ENCODE measurements at regions not wholly inside any gene's neighbourhood (a gene's known extent, or its start where the extent isn't known, plus 50 kb on each side); places are given as distances from the start of the nearest gene placed in this dataset.
A peak's percentile ranks its signal among the peaks of the same experiment; 100 is the strongest.

GRCh38 chr12:25866586-25867378, 91.7 kb upstream of the RASSF8 start:
- H3K4me1 ChIP-seq: peaks cover 0 to 12% (median 0%) of the 10 kb centered on the region in 10 experiments; a peak in 6 of 20 replicates
- H3K36me3 ChIP-seq: no peaks in the 10 kb centered on the region
- H3K9ac ChIP-seq: no peak overlapping the region
- H3K27ac ChIP-seq: no peak overlapping the region
- H4K20me1 ChIP-seq: no peaks in the 10 kb centered on the region
- H3K27me3 ChIP-seq: no peaks in the 10 kb centered on the region
- H3K4me3 ChIP-seq: no peak overlapping the region
- peak overlapping the region in 3 of 11 experiments; percentile 10 to 49 (median 30); a peak in 5 of 22 replicates for H3K4me2 ChIP-seq
- TF ChIP-seq Cebpa-rat (IDR thresholded peaks at IDR 0.05): no peak
- H3K9me3 ChIP-seq (replicated peaks in 1 of 11): peaks cover 0 to 7% (median 0%) of the 10 kb centered on the region in 11 experiments; a peak in 3 of 22 replicates

GRCh38 chr12:25868193-25868592, 90.3 kb upstream of the RASSF8 start:
- Histone ChIP-seq H3K4me2 (no peak overlapping the region), H3K27ac (no peak overlapping the region), H3K27me3 (no peaks in the 10 kb centered on the region), H3K36me3 (no peaks in the 10 kb centered on the region), H3K9me3 (replicated peaks in 1 of 11) (peaks cover 0 to 7% (median 0%) of the 10 kb centered on the region in 11 experiments; a peak in 3 of 22 replicates), H3K4me1 (peaks cover 0 to 12% (median 0%) of the 10 kb centered on the region in 10 experiments; a peak in 6 of 20 replicates), H3K9ac (no peak overlapping the region), H4K20me1 (no peaks in the 10 kb centered on the region), H3K4me3 (no peak overlapping the region)
- no peak for TF ChIP-seq Cebpa-rat (IDR thresholded peaks at IDR 0.05)

GRCh38 chr12:25872137-25872536, 86.3 kb upstream of the RASSF8 start:
- Histone ChIP-seq H3K36me3 (no peaks in the 10 kb centered on the region), H3K4me1 (peaks cover 0 to 1% (median 0%) of the 10 kb centered on the region in 10 experiments; a peak in 2 of 20 replicates), H3K4me3 (no peak overlapping the region), H3K4me2 (no peak overlapping the region), H3K27me3 (no peaks in the 10 kb centered on the region), H3K27ac (no peak overlapping the region), H4K20me1 (no peaks in the 10 kb centered on the region), H3K9me3 (replicated peaks in 1 of 11) (peaks cover 0 to 7% (median 0%) of the 10 kb centered on the region in 11 experiments; a peak in 3 of 22 replicates), H3K9ac (no peak overlapping the region)
- TF ChIP-seq Cebpa-rat (IDR thresholded peaks at IDR 0.05): no peak

- H3K4me2 ChIP-seq: no peak overlapping the region
- no peak overlapping the region for H3K27ac ChIP-seq
- H3K4me3 ChIP-seq: no peak overlapping the region
- no peak for TF ChIP-seq Cebpa-rat (IDR thresholded peaks at IDR 0.05)
- H3K27me3 ChIP-seq: no peaks in the 10 kb centered on the region
- no peaks in the 10 kb centered on the region for H3K36me3 ChIP-seq
- H3K4me1 ChIP-seq: no peaks in the 10 kb centered on the region
- H3K9me3 ChIP-seq (replicated peaks in 1 of 11): no peaks in the 10 kb centered on the region
- no peaks in the 10 kb centered on the region for H4K20me1 ChIP-seq
- H3K9ac ChIP-seq: no peak overlapping the region
These were observed 82.8 kb upstream of the RASSF8 start for GRCh38 chr12:25875661-25876060.

- no peaks in the 10 kb centered on the region for H3K9me3 ChIP-seq (replicated peaks in 1 of 11)
- no peaks in the 10 kb centered on the region for H4K20me1 ChIP-seq
- TF ChIP-seq Cebpa-rat (IDR thresholded peaks at IDR 0.05): no peak
- no peaks in the 10 kb centered on the region for H3K4me1 ChIP-seq
- no peak overlapping the region for H3K9ac ChIP-seq
- no peak overlapping the region for H3K4me3 ChIP-seq
- H3K27ac ChIP-seq: no peak overlapping the region
- H3K36me3 ChIP-seq: no peaks in the 10 kb centered on the region
- H3K27me3 ChIP-seq: no peaks in the 10 kb centered on the region
- no peak overlapping the region for H3K4me2 ChIP-seq
These were observed 82.0 kb upstream of the RASSF8 start for GRCh38 chr12:25876383-25877045.

GRCh38 chr12:25877446-25877845, 81.0 kb upstream of the RASSF8 start:
- H3K4me2 ChIP-seq: no peak overlapping the region
- H3K9ac ChIP-seq: no peak overlapping the region
- H3K4me1 ChIP-seq: no peaks in the 10 kb centered on the region
- H3K9me3 ChIP-seq (replicated peaks in 1 of 11): no peaks in the 10 kb centered on the region
- H3K4me3 ChIP-seq: no peak overlapping the region
- H3K36me3 ChIP-seq: no peaks in the 10 kb centered on the region
- H3K27ac ChIP-seq: no peak overlapping the region
- H4K20me1 ChIP-seq: no peaks in the 10 kb centered on the region
- no peak for TF ChIP-seq Cebpa-rat (IDR thresholded peaks at IDR 0.05)
- H3K27me3 ChIP-seq: no peaks in the 10 kb centered on the region

- Histone ChIP-seq H3K27me3 (no peaks in the 10 kb centered on the region), H4K20me1 (no peaks in the 10 kb centered on the region), H3K36me3 (no peaks in the 10 kb centered on the region), H3K27ac (no peak overlapping the region), H3K9me3 (replicated peaks in 1 of 11) (no peaks in the 10 kb centered on the region), H3K4me2 (no peak overlapping the region), H3K4me1 (no peaks in the 10 kb centered on the region), H3K4me3 (no peak overlapping the region), H3K9ac (no peak overlapping the region)
- TF ChIP-seq Cebpa-rat (IDR thresholded peaks at IDR 0.05): no peak
These were observed 76.2 kb upstream of the RASSF8 start for GRCh38 chr12:25882266-25882665.

GRCh38 chr12:25883026-25883916, 75.2 kb upstream of the RASSF8 start:
- Histone ChIP-seq H3K9me3 (replicated peaks in 1 of 11) (no peaks in the 10 kb centered on the region), H4K20me1 (no peaks in the 10 kb centered on the region), H3K4me2 (no peak overlapping the region), H3K4me3 (no peak overlapping the region), H3K9ac (no peak overlapping the region), H3K4me1 (no peaks in the 10 kb centered on the region), H3K27ac (no peak overlapping the region), H3K27me3 (no peaks in the 10 kb centered on the region), H3K36me3 (no peaks in the 10 kb centered on the region)
- no peak for TF ChIP-seq Cebpa-rat (IDR thresholded peaks at IDR 0.05)
